ENCODE measurements at regions not wholly inside any gene's neighbourhood (a gene's known extent, or its start where the extent isn't known, plus 50 kb on each side); places are given as distances from the start of the nearest gene placed in this dataset.

DNA sequence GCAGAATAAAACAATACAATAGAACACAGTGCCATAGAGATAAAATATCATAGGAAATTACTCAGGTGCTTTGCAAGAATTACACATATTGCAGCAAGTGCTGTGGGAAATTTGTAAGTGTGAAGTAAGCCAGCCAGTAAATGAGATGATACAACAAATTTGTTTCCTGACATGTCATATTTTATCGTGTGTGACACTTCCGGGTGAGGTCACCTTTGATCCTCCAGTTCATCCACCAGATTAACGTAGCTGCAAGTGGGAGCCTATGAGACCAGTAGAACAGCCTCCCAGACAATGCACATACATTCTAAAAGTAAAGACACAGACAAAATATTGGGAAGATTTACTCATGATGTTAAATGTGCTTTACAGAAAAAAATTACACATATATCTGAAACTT lies 72.2 kb downstream of the PRDM9 start:
- intact Hi-C loops (cut with DNase I), result no loop called here
- no peak overlapping the region for H3K27ac ChIP-seq

DNA sequence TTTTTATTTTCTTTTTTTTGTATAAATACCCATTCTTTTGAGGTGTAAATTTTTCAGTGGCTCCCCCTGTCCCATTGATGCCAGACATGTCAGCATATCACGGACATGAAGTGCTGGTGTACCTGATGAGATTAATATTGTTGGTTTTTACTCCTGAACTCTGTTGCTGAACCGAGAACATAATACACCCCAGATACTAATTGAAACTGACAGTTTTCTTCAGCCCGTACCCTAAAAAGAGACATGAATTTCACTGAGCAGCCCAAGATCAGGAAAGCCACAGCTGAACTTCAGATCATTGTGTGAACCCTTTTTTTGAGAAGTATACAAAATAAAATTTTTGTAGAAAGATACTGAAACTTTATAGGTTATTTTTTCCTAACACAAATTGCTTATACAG lies 75.7 kb downstream of the PRDM9 start:
- no peaks in the 10 kb centered on the region for H3K9me3 ChIP-seq
- H3K27ac ChIP-seq, result no peak overlapping the region
- TF ChIP-seq, protein P1, sequence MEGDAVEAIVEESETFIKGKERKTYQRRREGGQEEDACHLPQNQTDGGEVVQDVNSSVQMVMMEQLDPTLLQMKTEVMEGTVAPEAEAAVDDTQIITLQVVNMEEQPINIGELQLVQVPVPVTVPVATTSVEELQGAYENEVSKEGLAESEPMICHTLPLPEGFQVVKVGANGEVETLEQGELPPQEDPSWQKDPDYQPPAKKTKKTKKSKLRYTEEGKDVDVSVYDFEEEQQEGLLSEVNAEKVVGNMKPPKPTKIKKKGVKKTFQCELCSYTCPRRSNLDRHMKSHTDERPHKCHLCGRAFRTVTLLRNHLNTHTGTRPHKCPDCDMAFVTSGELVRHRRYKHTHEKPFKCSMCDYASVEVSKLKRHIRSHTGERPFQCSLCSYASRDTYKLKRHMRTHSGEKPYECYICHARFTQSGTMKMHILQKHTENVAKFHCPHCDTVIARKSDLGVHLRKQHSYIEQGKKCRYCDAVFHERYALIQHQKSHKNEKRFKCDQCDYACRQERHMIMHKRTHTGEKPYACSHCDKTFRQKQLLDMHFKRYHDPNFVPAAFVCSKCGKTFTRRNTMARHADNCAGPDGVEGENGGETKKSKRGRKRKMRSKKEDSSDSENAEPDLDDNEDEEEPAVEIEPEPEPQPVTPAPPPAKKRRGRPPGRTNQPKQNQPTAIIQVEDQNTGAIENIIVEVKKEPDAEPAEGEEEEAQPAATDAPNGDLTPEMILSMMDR (IDR thresholded peaks at IDR 0.05), result no peak

More for the DNA sequence above, 72.2 kb downstream of the PRDM9 start:
- Histone ChIP-seq H3K9ac (ENCODE audit: low read depth in 2 of 2, low read length in 2 of 2) (no peak overlapping the region), H3K9me3 (no peaks in the 10 kb centered on the region), H3K27me3 (no peaks in the 10 kb centered on the region), H3K36me3 (no peaks in the 10 kb centered on the region), H3K4me3 (no peak overlapping the region), H3K4me1 (no peaks in the 10 kb centered on the region)
- DNase-seq, result no peak
- TF ChIP-seq, protein P1 (IDR thresholded peaks at IDR 0.05), result no peak

DNA sequence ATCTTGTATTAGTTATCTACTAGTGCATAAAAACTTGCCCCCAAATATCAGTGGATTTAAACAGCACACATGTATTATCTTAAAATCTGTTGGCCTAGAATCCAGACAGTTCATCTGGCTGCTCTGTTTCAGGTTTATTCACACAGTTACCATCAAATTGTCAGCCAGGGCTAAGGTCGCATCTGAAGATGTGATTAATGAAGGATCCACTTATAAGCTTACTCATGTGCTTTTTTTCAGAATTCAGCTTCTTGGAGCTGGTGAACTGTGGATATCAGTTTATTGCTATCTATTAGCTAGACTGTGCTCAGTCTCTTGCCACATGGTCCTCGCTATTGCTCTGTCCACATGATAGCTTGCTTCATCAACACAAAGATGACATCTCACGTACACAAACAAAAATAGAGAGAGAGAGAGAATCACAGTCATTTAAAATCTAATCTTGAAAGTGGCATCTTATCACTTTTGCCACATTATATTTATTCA lies 81.5 kb downstream of the PRDM9 start:
- no peak for DNase-seq
- TF ChIP-seq, protein P1 (IDR thresholded peaks at IDR 0.05), result no peak
- intact Hi-C loops (cut with DNase I), result no loop called here
- no peak overlapping the region for H3K9ac ChIP-seq (ENCODE audit: low read depth in 2 of 2, low read length in 2 of 2)
- no peaks in the 10 kb centered on the region for H3K9me3 ChIP-seq
- H3K4me3 ChIP-seq, result no peak overlapping the region
- H3K27me3 ChIP-seq, result no peaks in the 10 kb centered on the region
- no peak overlapping the region for H3K27ac ChIP-seq
- H3K4me1 ChIP-seq, result no peaks in the 10 kb centered on the region
- no peaks in the 10 kb centered on the region for H3K36me3 ChIP-seq

More for the DNA sequence above, 75.7 kb downstream of the PRDM9 start:
- no peak overlapping the region for H3K4me3 ChIP-seq
- no peak for DNase-seq
- H3K4me1 ChIP-seq, result no peaks in the 10 kb centered on the region
- H3K9ac ChIP-seq (ENCODE audit: low read depth in 2 of 2, low read length in 2 of 2), result no peak overlapping the region
- H3K36me3 ChIP-seq, result no peaks in the 10 kb centered on the region
- no peaks in the 10 kb centered on the region for H3K27me3 ChIP-seq
- intact Hi-C loops (cut with DNase I), result no loop called here

DNA sequence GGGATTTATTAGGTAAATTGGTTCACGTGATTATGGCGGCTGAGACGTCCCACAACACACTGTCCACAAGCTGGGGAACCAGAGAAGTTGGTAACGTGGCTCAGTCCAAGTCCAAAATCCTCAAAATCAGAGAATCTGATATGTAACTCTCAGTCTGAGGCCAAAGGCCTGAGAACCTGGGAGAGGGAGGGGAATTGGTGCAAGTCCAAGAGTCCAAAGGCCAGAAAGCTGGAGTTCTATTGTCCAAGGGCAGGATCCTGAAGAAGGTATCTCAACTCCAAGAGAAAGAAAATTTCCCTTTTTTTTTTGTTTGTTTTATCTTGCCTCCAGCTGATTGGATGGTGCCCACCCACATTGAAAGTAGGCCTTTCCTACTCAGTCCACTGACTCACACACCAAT lies 83.8 kb downstream of the PRDM9 start:
- no peak overlapping the region for H3K27ac ChIP-seq

DNA sequence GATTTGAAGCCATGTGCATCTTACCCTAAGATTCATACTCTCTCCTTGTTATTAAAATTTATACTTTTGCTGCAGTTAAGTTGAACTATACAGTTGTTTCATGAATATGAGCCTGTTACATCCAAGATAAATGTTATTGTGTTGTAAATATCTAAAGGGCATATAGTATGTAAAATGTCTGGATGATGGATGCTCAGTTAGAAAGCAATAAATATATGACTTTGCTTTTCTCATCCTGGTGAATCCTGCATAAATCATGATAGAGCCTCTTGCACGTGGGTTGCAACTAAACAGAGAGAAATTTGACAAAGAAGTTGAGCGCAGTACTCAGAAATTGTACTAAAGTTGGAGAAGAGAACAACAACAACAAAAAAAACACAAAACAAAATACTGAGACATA lies 99.5 kb downstream of the PRDM9 start:
- no peaks in the 10 kb centered on the region for H3K4me1 ChIP-seq
- TF ChIP-seq, protein P1 (IDR thresholded peaks at IDR 0.05), result no peak
- no peaks in the 10 kb centered on the region for H3K36me3 ChIP-seq
- H3K4me3 ChIP-seq, result no peak overlapping the region
- H3K27ac ChIP-seq, result no peak overlapping the region
- no peak overlapping the region for H3K9ac ChIP-seq (ENCODE audit: low read depth in 2 of 2, low read length in 2 of 2)
- H3K27me3 ChIP-seq, result no peaks in the 10 kb centered on the region
- H3K9me3 ChIP-seq, result no peaks in the 10 kb centered on the region
- intact Hi-C loops (cut with DNase I), result no loop called here
- DNase-seq, result no peak

More for the DNA sequence above, 83.8 kb downstream of the PRDM9 start:
- Histone ChIP-seq H3K36me3 (no peaks in the 10 kb centered on the region), H3K9me3 (no peaks in the 10 kb centered on the region), H3K9ac (ENCODE audit: low read depth in 2 of 2, low read length in 2 of 2) (no peak overlapping the region), H3K4me1 (no peaks in the 10 kb centered on the region), H3K27me3 (no peaks in the 10 kb centered on the region), H3K4me3 (no peak overlapping the region)
- TF ChIP-seq, protein P1 (IDR thresholded peaks at IDR 0.05), result no peak
- no peak for DNase-seq
- intact Hi-C loops (cut with DNase I), result no loop called here
